Stimulated activated CD8-positive, alpha-beta memory T cell treated with anti-CD3 and anti-CD28 coated beads, Interleukin-15, amount 100 ng/mL, for 4 hours (primary cell): ENCODE measurements at regions not wholly inside any gene's neighbourhood (a gene's known extent, or its start where the extent isn't known, plus 50 kb on each side); places are given as distances from the start of the nearest gene placed in this dataset.
"Not testable (repeated sequence)": the region's sequence is repeated elsewhere in the genome, so short reads cannot be mapped to it uniquely, and the experiment has no call there.

Experiments used
- DNase-seq, 2 donors: peaks; one replicate each; pipeline ENCODE4 v3.0.0-alpha.2; 2020; ENCODE audit warnings: low read depth in 2 of 2

DNA sequence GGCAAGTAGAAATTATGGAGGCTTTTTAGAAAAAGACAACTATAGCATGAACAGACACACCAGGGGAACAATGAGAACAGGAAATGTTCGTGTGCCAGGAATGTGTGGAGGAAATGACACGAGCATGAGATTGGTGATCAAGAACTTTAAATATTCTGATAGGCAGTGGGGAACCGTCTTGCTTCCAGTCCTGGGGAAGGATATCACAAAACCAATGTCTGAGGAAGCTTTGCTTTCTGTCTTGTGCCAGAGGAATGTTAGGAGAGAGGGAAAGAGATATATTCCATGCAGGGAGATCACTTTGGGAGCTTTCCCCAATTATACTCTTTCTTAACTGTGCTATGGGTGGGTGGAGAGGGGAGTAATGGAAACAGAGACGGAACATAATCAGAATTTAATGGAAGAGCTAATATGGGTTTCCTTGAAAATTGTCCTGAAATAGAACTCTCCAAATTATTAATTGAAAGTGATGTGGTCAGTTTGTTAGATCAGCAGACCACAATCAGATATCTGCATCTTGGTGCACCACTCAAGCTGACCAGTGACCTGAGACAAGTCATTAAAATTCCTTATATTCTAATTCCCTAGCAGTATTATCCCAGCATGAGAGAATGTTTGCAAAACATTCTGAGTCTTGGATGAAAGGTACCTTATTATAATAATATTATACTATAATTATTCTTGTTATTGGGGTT lies 178.2 kb downstream of the SOX4 start:
- DNase-seq, result no peak

DNA sequence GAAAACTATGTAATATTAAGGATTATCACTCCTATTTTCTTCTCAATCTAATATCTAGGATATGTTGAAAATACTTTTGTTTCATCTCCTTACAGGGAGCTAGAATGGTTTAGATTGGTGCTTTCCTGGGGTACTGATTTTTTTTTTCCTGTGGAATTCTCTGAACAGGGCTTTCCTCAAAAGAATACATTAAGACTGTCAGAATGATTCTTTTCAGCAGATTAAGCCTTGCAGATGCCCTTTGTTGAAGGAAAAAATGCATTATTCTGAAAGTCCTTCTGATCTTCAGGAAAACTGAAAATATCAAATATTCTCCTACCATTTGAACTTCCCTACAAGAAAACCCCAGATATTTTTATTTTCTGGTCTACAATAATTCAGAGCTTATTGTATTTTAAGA lies 178.9 kb downstream of the SOX4 start:
- DNase-seq, result no peak

DNA sequence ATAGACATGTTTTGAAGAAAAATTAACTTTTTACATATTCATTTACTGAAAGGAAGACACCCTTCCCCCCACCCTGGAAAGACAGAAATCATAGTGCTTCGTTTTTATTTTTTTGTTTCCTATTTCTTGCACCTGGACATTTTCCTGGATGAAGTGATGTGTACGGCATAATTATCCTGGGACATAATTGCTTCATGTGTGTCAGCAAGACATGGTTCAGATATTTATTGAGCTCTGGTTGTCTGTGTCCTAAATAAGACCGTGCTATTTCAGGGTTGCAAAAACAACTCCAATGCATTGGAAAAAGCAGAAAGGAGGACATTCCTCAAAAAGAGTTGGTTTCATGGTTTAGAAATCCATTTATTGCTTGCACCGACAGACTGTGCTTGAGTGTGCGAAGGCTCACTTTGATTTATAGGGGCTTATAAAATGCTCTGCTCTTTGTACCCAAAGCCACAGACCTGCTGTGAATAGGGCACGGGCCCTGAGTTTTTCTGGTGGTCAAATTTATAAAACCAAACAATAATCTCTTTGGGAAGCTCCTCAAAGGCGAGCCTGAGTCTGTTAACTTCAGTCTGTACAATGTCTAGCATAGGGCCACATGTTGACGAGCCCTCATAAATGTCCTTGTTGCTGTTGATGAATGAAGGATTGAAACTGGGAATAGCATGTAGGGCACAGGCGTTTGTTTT lies 179.5 kb downstream of the SOX4 start:
- DNase-seq, result no peak

DNA sequence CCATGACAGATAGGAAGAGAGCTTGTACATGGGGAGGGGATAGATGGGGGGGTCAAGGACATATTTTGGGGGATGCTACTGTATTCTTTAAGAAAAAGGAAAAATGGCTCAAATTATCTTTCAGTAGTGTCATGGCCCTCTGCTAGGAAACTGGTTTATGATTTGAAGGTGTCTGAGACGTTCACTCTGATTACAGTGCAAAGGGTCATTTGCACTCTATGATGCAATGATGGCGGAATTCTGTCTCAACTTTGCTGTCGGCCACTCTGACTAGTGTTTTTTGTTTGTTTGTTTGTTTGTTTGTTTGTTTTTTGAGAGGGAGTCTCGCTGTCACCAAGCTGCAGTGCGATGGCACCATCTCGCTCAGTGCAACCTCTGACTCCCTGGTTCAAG lies 180.0 kb downstream of the SOX4 start:
- no peak for DNase-seq

DNA sequence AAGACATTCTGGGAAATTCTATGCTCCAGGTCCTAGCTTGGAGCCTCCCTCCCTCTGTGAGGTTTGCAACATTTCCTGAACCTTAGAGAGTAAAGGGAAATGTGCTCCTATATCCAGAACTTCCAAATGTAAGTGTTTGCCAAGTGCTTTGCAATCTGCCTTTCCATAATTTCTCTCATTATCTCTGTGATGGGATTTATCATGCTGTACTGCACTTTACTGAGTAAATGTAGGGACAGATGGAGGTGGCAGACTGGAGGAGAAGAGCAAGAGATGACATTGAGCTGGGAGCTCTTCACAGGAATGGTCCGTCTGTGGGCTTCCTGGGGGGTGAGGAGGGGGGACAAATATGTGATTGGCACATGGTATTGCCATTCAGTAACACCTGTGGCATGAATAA lies 184.3 kb downstream of the SOX4 start:
- DNase-seq, result no peak

DNA sequence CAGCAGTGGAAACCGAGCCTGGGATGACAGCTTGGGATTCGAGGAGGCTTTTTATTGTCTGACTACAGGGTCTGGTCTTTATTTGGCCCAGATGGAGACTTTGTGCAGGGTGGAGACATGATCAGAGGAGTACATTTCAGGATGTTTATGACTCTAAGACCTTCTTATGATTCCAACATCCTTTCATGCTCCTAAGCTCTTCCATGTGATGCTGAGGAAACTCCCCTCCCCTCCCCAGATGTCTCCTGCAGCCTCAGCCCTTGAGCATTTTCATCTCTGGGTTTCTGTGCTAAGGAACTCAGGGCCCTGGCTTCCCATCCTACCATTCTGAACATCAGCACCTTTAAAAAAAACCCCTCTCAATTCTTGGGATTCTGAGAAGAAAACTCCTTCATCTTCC lies 186.6 kb downstream of the SOX4 start:
- DNase-seq, result no peak

DNA sequence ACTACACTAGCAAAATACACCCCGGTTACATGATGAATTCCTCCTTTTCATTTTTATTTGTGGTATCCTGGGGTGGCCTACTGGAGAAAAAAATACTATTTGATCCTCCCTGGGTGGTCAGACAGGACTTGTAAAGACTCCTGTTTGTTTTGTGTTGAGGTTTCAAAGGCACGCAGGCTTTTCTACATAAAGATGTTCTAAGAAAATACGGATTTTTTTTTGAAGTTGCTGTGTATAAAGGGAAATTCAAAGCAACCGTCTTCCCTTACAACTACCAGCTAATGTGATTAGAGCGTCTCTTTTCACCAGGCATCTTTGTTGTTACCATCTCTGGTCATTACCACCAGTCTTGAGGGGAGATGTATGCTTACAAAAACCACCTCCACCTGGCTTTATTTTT lies 187.1 kb downstream of the SOX4 start:
- DNase-seq, result no peak

DNA sequence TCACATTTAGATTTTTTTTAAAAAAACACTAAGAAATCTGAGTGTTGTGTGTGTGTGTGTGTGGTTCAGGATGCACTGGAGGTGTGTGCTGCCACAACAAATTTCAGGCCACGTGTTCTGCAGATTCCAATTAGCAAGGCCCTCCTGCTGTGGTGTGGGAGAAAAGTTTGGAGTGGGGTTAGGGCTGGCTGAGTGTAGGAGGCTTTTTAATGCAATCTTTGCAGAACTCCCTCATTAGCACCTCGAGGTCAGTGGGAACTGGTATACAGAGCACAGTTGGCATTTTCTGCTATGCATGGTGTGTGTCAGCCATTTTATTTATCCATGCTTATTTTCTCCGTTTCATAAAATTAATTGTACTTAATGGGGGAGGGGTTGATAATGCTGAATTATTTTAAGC lies 187.6 kb downstream of the SOX4 start:
- no peak for DNase-seq

DNA sequence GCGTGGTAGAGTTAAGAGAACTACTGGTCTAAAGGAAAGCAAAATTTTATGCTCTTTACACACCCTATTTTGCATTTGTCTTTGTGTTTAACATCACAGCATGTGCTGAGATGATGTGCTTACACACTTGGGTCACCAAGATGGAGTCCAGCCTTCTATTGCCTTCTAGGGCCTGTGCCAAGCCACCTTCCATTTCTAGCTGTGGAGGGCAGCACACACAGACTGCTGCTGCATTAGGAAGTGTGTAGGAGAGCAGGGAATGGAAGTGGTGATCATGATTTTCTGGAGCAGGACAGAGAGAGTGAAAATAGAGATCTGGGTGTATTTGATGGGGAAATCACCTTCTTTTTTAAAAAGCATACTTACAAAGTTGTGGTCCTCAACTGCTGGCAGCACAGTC lies 191.6 kb downstream of the SOX4 start:
- no peak for DNase-seq

DNA sequence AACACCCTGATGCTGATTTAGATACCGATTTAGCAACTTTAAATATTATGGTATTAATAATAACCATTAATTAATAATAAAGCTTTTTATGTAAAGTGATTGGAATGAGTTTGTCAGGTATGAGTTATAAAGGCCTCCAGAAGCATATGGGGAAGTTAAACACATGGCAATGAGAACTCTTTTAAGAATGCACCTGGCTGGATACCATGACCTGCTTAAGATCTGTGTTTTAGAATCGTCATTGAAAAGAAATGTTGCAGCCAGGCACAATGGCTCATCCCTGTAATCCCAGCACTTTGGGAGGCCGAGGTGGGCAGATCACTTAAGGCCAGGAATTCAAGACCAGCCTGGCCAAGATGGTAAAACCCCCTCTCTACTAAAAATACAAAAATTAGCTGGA lies 197.5 kb downstream of the SOX4 start:
- DNase-seq, result no peak

DNA sequence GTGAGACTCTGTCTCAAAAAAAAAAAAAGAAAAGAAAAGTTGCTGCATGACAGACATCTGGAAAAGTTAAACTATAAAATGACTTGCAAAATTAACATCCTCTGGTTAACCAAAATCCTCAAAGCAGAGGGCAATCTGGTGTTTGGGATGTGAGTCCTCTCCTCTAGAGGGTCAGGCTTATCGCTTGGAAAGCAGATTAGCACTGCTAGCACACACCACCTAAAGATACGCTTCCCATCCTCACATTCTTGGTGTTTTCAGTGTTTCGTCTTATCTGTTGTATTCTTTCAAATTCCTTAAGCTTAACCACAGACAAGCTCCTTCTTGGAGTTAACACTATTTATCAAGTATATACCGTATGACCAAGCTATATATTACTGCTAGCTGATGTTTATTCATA lies 198.0 kb downstream of the SOX4 start:
- DNase-seq, result no peak

DNA sequence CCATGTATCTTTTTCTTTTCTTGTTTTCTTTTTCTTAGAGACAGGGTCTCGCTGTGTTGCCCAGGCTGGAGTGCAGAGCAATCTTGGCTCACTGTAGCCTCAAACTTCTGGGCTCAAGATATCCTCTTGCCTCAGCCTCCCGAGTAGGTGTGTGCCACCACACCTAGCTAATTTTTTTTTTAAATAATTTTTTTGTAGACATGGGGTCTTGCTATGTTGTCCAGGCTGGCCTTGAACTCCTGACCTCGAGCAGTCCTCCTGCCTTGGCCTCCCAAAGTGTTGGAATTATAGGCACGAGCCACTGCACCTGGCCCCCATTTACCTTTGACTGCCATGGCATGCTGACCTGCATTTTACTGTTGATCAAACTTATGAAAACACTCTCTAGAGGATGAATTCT lies 198.6 kb downstream of the SOX4 start:
- DNase-seq, result no peak

DNA sequence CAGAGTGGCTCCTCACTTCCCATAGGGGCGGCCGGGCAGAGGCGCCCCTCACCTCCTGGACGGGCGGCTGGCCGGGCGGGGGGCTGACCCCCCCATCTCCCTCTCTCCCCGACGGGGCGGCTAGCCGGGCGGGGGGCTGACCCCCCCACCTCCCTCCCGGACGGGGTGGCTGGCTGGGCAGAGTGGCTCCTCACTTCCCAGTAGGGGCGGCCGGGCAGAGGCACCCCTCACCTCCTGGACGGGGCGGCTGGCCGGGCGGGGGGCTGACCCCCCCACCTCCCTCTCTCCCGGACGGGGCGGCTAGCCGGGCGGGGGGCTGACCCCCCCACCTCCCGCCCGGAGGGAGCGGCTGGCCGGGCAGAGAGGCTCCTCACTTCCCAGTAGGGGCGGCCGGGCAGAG lies 203.4 kb downstream of the SOX4 start:
- DNase-seq, result not testable (repeated sequence)

DNA sequence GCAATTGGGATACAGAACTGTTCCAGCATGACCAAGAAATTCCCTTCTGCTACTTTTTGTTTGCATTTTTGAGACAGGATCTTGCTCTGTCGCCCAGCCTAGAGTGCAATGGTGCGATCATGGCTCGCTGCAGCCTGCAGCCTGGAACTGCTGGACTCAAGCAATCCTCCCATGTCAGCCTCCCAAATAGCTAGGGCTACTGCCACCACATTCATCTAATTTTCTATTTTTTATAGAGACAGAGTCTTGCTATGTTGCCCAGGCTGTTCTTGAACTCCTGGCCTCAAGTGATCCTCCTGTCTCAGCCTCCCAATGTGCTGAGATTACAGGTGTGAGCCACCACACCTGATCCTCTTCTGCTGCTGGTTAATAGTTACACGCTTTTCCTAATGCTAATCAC lies 204.9 kb downstream of the SOX4 start:
- no peak for DNase-seq

DNA sequence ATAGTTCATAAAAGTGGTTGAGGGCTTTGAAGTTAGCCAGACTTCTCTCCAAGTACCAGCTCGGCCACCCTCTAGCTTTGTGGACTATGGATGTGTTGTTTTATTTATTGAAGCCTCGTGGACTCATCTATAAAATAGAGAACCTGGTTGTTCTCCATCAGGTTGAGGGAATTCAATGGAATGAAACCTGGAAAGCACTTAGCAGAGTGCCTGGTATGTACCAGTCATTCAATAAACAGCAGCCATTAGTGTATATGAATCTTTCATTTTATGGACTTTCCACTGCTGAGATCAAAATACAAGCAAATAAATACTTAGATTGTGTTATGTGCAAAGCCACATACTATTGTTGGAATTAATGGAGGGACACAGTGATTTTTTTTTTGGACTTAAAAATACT lies 206.8 kb downstream of the SOX4 start:
- DNase-seq, result no peak

DNA sequence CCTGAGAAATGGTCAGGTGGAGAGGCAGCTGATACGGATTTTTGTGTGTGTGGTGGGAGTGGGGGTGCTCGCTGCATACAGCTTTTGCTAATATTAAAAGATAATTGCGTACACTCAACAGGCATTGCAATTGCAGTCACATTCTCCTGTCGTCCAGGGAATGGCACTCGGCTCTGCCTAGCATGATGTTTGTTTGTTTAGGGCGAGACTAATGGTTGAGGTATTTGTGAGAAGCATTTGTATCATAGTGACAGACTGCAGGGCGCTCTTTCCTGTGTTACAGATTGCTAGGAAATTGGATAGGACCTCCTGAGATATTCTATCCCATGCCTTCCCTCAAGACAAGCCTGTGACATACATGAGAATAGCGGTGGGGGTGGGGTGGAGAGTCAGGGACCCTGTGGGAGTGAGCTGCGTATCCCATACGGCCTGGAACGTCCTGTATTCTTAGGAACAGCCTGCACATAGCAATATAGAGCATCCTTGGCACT lies 207.4 kb downstream of the SOX4 start:
- DNase-seq, result no peak

DNA sequence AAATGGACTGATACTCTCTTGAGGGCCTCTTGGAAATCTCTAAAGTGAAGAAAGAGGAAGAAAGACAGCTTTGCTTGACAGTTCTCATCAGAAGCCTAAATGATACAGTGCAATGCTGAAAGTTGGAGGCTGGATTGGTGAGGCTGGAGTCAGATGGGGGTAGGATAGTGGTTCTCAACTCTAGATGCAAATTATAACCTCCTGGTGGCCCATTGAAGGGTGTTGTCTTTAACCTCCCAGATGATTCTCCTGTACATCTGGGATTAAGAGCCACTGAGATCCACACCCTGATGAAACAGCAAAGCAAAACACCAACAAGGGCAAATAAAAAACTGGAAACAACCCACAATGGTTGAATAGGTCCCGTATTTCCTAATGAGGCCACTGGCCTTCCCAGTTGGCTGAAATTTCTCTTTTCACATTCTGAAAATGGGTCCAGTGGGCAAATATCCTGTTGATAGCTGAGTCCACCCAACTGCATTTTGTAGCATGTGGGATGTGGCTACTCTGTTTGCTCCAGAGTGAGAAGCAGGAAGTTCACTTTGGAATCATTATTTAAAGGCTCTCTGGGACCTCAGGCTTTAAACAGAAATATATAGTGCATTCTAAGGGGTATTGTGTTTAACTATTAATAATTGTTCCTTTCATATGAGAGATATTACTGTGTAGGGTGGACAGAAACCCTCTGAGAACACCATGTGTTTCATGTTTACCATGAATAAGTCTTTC lies 208.1 kb downstream of the SOX4 start:
- DNase-seq, result no peak

DNA sequence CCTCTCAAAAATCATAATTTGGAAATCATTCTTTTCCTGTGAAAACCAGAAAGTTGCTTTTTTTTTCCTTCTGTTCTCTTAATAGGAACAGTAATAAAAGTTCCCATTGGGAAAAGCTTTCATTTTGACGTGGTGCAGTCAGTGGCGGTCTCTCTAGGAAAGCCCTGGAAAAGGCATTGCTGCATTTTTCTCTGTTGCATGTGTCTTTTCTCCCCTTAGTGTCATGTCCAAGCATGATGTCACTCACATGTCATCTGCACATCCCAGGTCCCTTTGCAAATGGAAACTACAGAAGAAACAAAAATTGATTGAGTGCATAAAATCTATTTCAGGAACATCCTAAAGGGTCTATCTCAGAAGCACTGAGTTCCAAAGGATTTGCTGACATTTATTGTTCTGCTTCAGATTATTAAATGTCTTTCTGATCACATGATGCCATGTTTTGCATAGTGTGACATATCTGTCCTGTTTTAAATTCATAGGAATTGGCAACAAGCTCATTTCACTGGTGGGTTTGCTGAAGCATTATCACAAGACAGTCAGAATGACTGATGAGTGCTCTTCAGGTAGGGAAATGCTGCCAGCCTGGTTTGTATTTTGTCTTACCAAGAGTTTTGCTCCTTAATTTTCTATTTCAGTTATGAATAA lies 208.7 kb downstream of the SOX4 start:
- DNase-seq, result no peak

DNA sequence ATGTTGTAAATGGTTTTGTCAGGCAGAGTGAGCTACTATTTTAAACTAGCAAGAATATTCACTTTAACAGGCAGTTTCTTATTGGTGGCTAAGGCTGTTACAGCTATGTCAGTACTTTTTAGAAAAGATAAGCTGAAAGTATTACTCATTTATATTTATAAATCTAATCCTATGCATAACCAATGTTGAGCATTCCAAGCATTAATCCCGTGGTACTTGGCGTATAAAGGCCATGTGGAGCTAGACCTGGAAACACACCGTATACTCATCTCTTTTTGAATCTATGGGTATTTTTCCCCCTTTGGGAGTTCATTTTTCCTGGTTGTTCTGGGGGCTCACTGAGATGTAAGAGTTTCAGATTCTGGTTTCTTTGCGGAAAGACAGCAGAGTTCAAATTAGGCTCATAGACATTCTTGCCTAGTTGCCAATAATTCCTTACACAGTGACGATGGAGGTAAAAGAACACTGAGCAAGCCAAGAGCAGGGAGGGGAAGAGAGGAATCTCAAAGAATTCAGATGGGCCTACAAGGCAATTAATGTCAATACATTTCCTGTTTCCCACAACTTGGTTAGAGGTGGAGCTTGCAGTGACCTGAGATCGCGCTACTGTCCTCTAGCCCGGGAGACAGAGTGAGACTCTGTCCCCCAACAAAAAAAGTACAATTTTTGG lies 211.5 kb downstream of the SOX4 start:
- DNase-seq, result no peak

DNA sequence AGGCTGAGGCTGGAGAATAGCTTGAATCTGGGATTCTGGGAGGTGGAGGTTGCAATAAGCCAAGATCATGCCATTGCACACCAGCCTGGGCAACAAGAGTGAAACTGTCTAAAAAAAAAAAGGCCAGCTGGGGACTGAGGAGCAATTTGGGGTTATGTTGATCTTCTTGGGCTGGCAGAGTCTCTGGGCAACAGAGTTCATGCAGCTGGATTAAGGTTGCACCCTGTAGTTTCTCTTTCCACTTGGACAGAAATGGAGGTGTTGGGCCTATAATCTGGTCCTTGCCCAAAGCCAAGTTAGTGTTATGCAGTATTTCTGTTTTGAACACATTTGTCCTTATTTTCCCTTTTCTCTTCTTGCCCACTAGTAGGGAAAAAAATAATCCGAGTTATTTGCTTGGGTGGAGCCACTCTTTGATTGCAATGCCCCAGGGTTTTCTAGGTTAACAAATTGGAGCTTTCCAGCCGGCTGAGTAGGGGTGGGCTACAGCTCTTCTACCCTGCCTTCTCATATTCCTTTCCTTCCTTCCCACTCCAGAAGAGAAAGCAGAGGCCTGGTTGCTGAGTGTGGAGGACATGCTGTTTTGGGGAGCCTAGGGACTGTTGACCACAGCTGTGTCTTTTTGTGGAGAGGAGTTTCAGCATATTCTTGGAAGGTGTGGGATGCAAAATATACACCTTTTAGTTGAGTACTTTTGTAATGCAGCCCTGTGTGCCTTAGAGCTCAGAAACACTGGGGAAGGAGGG lies 213.9 kb downstream of the SOX4 start:
- DNase-seq, result no peak

DNA sequence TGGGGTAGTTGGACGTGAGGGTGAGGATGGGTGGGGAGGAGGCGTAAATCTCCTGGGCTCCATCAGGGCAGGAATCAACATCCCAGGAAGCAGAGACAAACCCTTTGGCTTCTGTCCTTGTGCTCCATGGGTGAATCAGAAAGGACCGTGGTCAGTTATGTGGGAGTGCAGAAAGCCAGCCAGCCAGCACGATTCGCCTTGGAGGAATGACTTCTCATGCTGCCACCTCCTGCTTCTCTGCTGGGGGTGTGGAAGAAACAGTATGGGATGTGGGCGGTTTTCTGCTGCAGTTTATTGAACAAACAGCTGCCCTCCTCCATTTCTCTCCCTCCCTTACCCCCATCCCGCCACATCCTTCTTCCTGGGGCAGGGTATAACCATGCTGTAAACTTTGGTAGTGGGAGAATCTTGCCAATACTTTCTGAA lies 214.5 kb downstream of the SOX4 start:
- DNase-seq, result no peak
